IMR-90 (cell line): ENCODE measurements at regions not wholly inside any gene's neighbourhood (a gene's known extent, or its start where the extent isn't known, plus 50 kb on each side); places are given as distances from the start of the nearest gene placed in this dataset.

Experiments
- ATAC-seq: fragments of 200-7000 bp; cut with Tn5 transposase; 2 replicates; pipeline ENCODE4 v1.9.1; 2020; ENCODE audit warnings: low read depth, mild to moderate bottlenecking, moderate library complexity
- BruUV-seq: library from RNA; stranded (reverse); fragments of 400-500 nt; replicated peaks from 2 replicates; lab custom pipeline; 2021; lab: Mats Ljungman, UMichigan
- CTCF ChIA-PET: fragments of 300-600 bp; formaldehyde crosslinking; extraction: SDS; loops from one replicate; lab custom pipeline; 2021; ENCODE audit warnings: antibody characterized with exemption; lab: Yijun Ruan, JAX
- POLR2A ChIA-PET: fragments of 300-600 bp; sonication (Branson Sonifier 250); formaldehyde crosslinking; loops from one replicate; lab custom pipeline; 2022; ENCODE audit warnings: antibody characterized with exemption; ENCODE audit not compliant: unreplicated experiment; lab: Charles Lee
- DNase-seq: peaks from one replicate; pipeline ENCODE4 v3.0.0; 2013
- H2AFZ ChIP-seq: replicated peaks from 2 replicates; pipeline ENCODE3; 2013; ENCODE audit warnings: low read length, mild to moderate bottlenecking; ENCODE audit not compliant: poor library complexity
- H2AK5ac ChIP-seq: 2 replicates; pipeline ENCODE4 v1.6.1; 2013; ENCODE audit warnings: low read depth, low read length, inconsistent platforms
- H2AK9ac ChIP-seq: replicated peaks from 2 replicates; pipeline ENCODE3; 2013; ENCODE audit warnings: mild to moderate bottlenecking, low read depth, low read length, moderate library complexity; ENCODE audit not compliant: poor library complexity
- H2BK120ac ChIP-seq: 2 replicates; pipeline ENCODE4 v1.6.1; 2013; ENCODE audit warnings: low read depth, low read length, inconsistent platforms
- H2BK15ac ChIP-seq: 3 replicates; pipeline ENCODE4 v1.6.1; 2013; ENCODE audit warnings: low read depth, low read length, inconsistent platforms
- H2BK20ac ChIP-seq: 2 replicates; pipeline ENCODE4 v1.6.1; 2013; ENCODE audit warnings: low read depth, mild to moderate bottlenecking, inconsistent platforms, low read length, moderate library complexity
- H2BK5ac ChIP-seq: 2 replicates; pipeline ENCODE4 v1.6.1; 2013; ENCODE audit warnings: mild to moderate bottlenecking, low read depth, low read length, inconsistent platforms; ENCODE audit not compliant: poor library complexity, severe bottlenecking
- H3K14ac ChIP-seq: replicated peaks from 2 replicates; pipeline ENCODE4 v1.6.1; 2013; ENCODE audit warnings: low read depth, low read length, inconsistent platforms
- H3K18ac ChIP-seq: 2 replicates; pipeline ENCODE4 v1.6.1; 2013; ENCODE audit warnings: low read depth, low read length, control low read depth
- H3K23ac ChIP-seq: 2 replicates; pipeline ENCODE4 v1.6.1; 2013; ENCODE audit warnings: low read depth, low read length, inconsistent platforms
- H3K27ac ChIP-seq: 2 replicates; pipeline ENCODE4 v1.5.1; 2013; ENCODE audit warnings: mild to moderate bottlenecking, control low read depth, low read length; ENCODE audit not compliant: insufficient read depth
- H3K27me3 ChIP-seq: 2 replicates; pipeline ENCODE4 v1.6.1; 2013; ENCODE audit warnings: low read length; ENCODE audit not compliant: control insufficient read depth, insufficient read depth
- H3K36me3 ChIP-seq: 2 replicates; pipeline ENCODE4 v1.6.1; 2013; ENCODE audit warnings: low read length, mixed read lengths; ENCODE audit not compliant: control insufficient read depth, insufficient read depth
- H3K4ac ChIP-seq: 2 replicates; pipeline ENCODE4 v1.6.1; 2013; ENCODE audit warnings: low read depth, low read length, inconsistent platforms
- H3K4me1 ChIP-seq: 2 replicates; pipeline ENCODE4 v1.6.1; 2013; ENCODE audit warnings: low read length, mixed read lengths; ENCODE audit not compliant: control insufficient read depth, insufficient read depth
- H3K4me2 ChIP-seq: 2 replicates; pipeline ENCODE4 v1.6.1; 2013; ENCODE audit warnings: low read depth, mild to moderate bottlenecking, control low read depth, low read length, moderate library complexity
- H3K4me3 ChIP-seq: 2 replicates; pipeline ENCODE4 v1.5.1; 2013; ENCODE audit warnings: low read depth, mild to moderate bottlenecking, control low read depth, low read length, moderate library complexity; ENCODE audit not compliant: insufficient read depth
- H3K56ac ChIP-seq: 2 replicates; pipeline ENCODE4 v1.6.1; 2013; ENCODE audit warnings: low read length, inconsistent platforms; ENCODE audit not compliant: insufficient read depth; ENCODE audit errors: extremely low read depth
- H3K79me1 ChIP-seq, 2 experiments: 2 replicates each; pipeline ENCODE4 v1.6.1; 2013; ENCODE audit warnings: low read length in 2 of 2, inconsistent platforms in 1 of 2, low read depth in 1 of 2
- H3K9ac ChIP-seq: 2 replicates; pipeline ENCODE4 v1.6.1; 2013; ENCODE audit warnings: low read depth, low read length, control low read depth
- H3K9me1 ChIP-seq: 2 replicates; pipeline ENCODE4 v1.6.1; 2013; ENCODE audit warnings: low read length, inconsistent platforms; ENCODE audit not compliant: insufficient read depth
- H3K9me3 ChIP-seq: 2 replicates; pipeline ENCODE4 v1.6.1; 2013; ENCODE audit warnings: low read length; ENCODE audit not compliant: control insufficient read depth, insufficient read depth
- H4K20me1 ChIP-seq: 2 replicates; pipeline ENCODE4 v1.6.1; 2013; ENCODE audit warnings: low read length, inconsistent platforms; ENCODE audit not compliant: insufficient read depth
- H4K5ac ChIP-seq: 2 replicates; pipeline ENCODE4 v1.6.1; 2013; ENCODE audit warnings: mild to moderate bottlenecking, low read depth, low read length, control low read depth
- H4K8ac ChIP-seq, 2 experiments: 2 replicates each; pipeline ENCODE4 v1.6.1; 2013; ENCODE audit warnings: low read depth in 2 of 2, low read length in 2 of 2, control low read depth in 1 of 2, inconsistent platforms in 1 of 2
- H4K91ac ChIP-seq: 2 replicates; pipeline ENCODE4 v1.6.1; 2013; ENCODE audit warnings: low read depth, low read length, inconsistent platforms; ENCODE audit not compliant: insufficient read depth
- CTCF ChIP-seq: conservative IDR thresholded peaks from 2 replicates; pipeline ENCODE4 v1.5.1; 2012; ENCODE audit warnings: mild to moderate bottlenecking, low read depth, low read length, improper control_type of control experiment
- MAFK ChIP-seq: IDR thresholded peaks from 2 replicates; pipeline ENCODE4 v1.6.1; 2012; ENCODE audit warnings: low read depth, low read length, improper control_type of control experiment
- MAZ ChIP-seq: IDR thresholded peaks from 2 replicates; pipeline ENCODE4 v1.6.1; 2012; ENCODE audit warnings: low read depth, mild to moderate bottlenecking, low read length, improper control_type of control experiment, moderate library complexity, borderline replicate concordance
- MXI1 ChIP-seq: IDR thresholded peaks from 2 replicates; pipeline ENCODE4 v1.6.1; 2012; ENCODE audit warnings: low read depth, mild to moderate bottlenecking, low read length, moderate library complexity, borderline replicate concordance
- POLR2A ChIP-seq: IDR thresholded peaks from 2 replicates; pipeline ENCODE4 v1.6.1; 2012; ENCODE audit warnings: mild to moderate bottlenecking, low read depth, low read length
- WGBS, 2 experiments: methylation state at CpG; one replicate each; pipeline versions ENCODE4 v1.1.5 to v1.1.7; 2013; ENCODE audit warnings: missing lambda C conversion rate in 2 of 2; ENCODE audit not compliant: insufficient read length in 1 of 2; ENCODE audit errors: extremely low coverage in 2 of 2; 5-methylcytosine and 5-hydroxymethylcytosine counted together
- dilution Hi-C: fragments of 300-500 bp; cut with HindIII; formaldehyde crosslinking; loops from one replicate; pipeline ENCODE4 v1.14.3; 2018; ENCODE audit warnings: low sequenced_read_pairs; ENCODE audit not compliant: unreplicated experiment
- in situ Hi-C: fragments of 300-500 bp; cut with MboI; formaldehyde crosslinking; loops from 3 replicates; pipeline ENCODE4 v1.14.3; 2019; ENCODE audit warnings: low sequenced_read_pairs, inconsistent platforms, mixed read lengths
- intact Hi-C: fragments of 100-400 bp; cut with micrococcal nuclease; formaldehyde crosslinking; loops from 2 replicates; pipeline ENCODE4 v1.10.0; 2022

- H2AFZ ChIP-seq = no peak overlapping the region
- no peaks in the 10 kb centered on the region for H3K4me1 ChIP-seq
- H2AK9ac ChIP-seq = no peak overlapping the region
- no peaks in the 10 kb centered on the region for H3K9me1 ChIP-seq
- H3K14ac ChIP-seq = no peak overlapping the region
- no CpG with 5 or more reads among the region's 2 CpGs for WGBS, 2 experiments
- no peak overlapping the region for H2BK120ac ChIP-seq
- H3K23ac ChIP-seq = no peak overlapping the region
- H3K4ac ChIP-seq = no peak overlapping the region
- H3K4me2 ChIP-seq = no peak overlapping the region
- H2BK5ac ChIP-seq = no peak overlapping the region
- CTCF ChIA-PET = no interaction called here
- no TSS peak for BruUV-seq
- in situ Hi-C loops (no loop called here), intact Hi-C loops (no loop called here), dilution Hi-C loops (no loop called here)
- H4K91ac ChIP-seq = no peak overlapping the region
- H3K9ac ChIP-seq = no peak overlapping the region
- ATAC-seq = no peak
- no peak for TF ChIP-seq MXI1
- TF ChIP-seq POLR2A = no peak
- TF ChIP-seq MAZ = no peak
- TF ChIP-seq MAFK = no peak
- TF ChIP-seq CTCF = no peak
- no peaks in the 10 kb centered on the region for H3K27me3 ChIP-seq
- no peak overlapping the region for H3K18ac ChIP-seq
- POLR2A ChIA-PET = no interaction called here
- no peak overlapping the region for H4K8ac ChIP-seq
- H3K9me3 ChIP-seq = no peaks in the 10 kb centered on the region
- no peak overlapping the region for H4K5ac ChIP-seq
- DNase-seq = no peak
- no peak overlapping the region for H3K4me3 ChIP-seq
- H2AK5ac ChIP-seq = no peak overlapping the region
- no peak overlapping the region for H2BK20ac ChIP-seq
- no peak overlapping the region for H3K56ac ChIP-seq
- H2BK15ac ChIP-seq = no peak overlapping the region
- H3K36me3 ChIP-seq = no peaks in the 10 kb centered on the region
- H3K79me1 ChIP-seq = no peaks in the 10 kb centered on the region
- H4K20me1 ChIP-seq = no peaks in the 10 kb centered on the region
- H3K27ac ChIP-seq = no peak overlapping the region
These were observed 79.8 kb downstream of the SEM1 start for GRCh38 chr7:96629884-96630283.
